ENCODE measurements at regions not wholly inside any gene's neighbourhood (a gene's known extent, or its start where the extent isn't known, plus 50 kb on each side); places are given as distances from the start of the nearest gene placed in this dataset.

GRCh38 chr1:25106976-25107642 is 125.2 kb downstream of the SYF2 start:
- Histone ChIP-seq H4K20me1 (ENCODE audit: insufficient read depth, low read length) (no peaks in the 10 kb centered on the region), H3K79me2 (ENCODE audit: insufficient read depth, low read length) (no peaks in the 10 kb centered on the region), H3K36me3 (replicated peaks in 1 of 2; ENCODE audit: control insufficient read depth in 1 of 2, insufficient read depth in 2 of 2, low read length in 2 of 2) (no peaks in the 10 kb centered on the region), H3K9me3 (replicated peaks in 1 of 2; ENCODE audit: control insufficient read depth in 1 of 2, insufficient read depth in 1 of 2, low read length in 2 of 2) (peaks cover 0 to 10% of the 10 kb centered on the region in 2 donors), H3K27me3 (ENCODE audit: control insufficient read depth in 2 of 2, insufficient read depth in 2 of 2, low read length in 2 of 2) (no peaks in the 10 kb centered on the region), H3K4me1 (ENCODE audit: control insufficient read depth in 1 of 2, insufficient read depth in 2 of 2, low read length in 2 of 2) (peaks cover 47 to 48% of the 10 kb centered on the region in 2 donors), H3K4me2 (replicated peaks; ENCODE audit: extremely low read depth, low read length, poor library complexity, severe bottlenecking) (no peak overlapping the region), H3K4me3 (replicated peaks in 1 of 3; ENCODE audit: low read depth in 2 of 3, low read length in 3 of 3) (no peak overlapping the region), H3K27ac (ENCODE audit: low read depth in 1 of 2, low read length in 2 of 2) (no peak overlapping the region), H2AFZ (ENCODE audit: insufficient read depth, low read depth, low read length, poor library complexity, severe bottlenecking) (no peak overlapping the region), H3K9ac (ENCODE audit: insufficient read depth, low read length, poor library complexity, severe bottlenecking) (no peak overlapping the region)
- H3K4me1 Mint-ChIP-seq = peaks cover 39% of the 10 kb centered on the region
- no peak overlapping the region for H3K4me3 Mint-ChIP-seq
- intact Hi-C loops (cut with micrococcal nuclease) = loop anchor here in 1 of 2 donors (10.0 kb wide), 1 partner anchor 62 kb away; no protein-coding TSS in a partner anchor
- 91% methylated on average over 10 of the region's 20 CpGs for WGBS (ENCODE audit: insufficient coverage)
- DNase-seq = no peak
- H3K36me3 Mint-ChIP-seq = peaks cover 4 to 7% of the 10 kb centered on the region in 2 donors
- H3K9me3 Mint-ChIP-seq = peaks cover 6 to 19% (median 12%) of the 10 kb centered on the region in 7 donors
- no peak for TF ChIP-seq CTCF (IDR thresholded peaks at IDR 0.05)
- H3K27me3 Mint-ChIP-seq (ENCODE audit: low read depth in 3 of 3) = peaks cover 0 to 7% (median 4%) of the 10 kb centered on the region in 3 donors
- H3K27ac Mint-ChIP-seq = no peak overlapping the region

- no peaks in the 10 kb centered on the region for H4K20me1 ChIP-seq (ENCODE audit: insufficient read depth, low read length)
- Mint-ChIP-seq H3K4me1 (peaks cover 37% of the 10 kb centered on the region), H3K27ac (no peak overlapping the region), H3K36me3 (peaks cover 4 to 7% of the 10 kb centered on the region in 2 donors), H3K4me3 (no peak overlapping the region), H3K9me3 (peaks cover 6 to 19% (median 12%) of the 10 kb centered on the region in 7 donors), H3K27me3 (ENCODE audit: low read depth in 3 of 3) (peaks cover 0 to 7% (median 4%) of the 10 kb centered on the region in 3 donors)
- no peak overlapping the region for H3K9ac ChIP-seq (ENCODE audit: insufficient read depth, low read length, poor library complexity, severe bottlenecking)
- no peak overlapping the region for H3K27ac ChIP-seq (ENCODE audit: low read depth in 1 of 2, low read length in 2 of 2)
- H3K4me3 ChIP-seq (replicated peaks in 1 of 3; ENCODE audit: low read depth in 2 of 3, low read length in 3 of 3) = no peak overlapping the region
- intact Hi-C loops (cut with micrococcal nuclease) = loop anchor here in 1 of 2 donors (10.0 kb wide), 1 partner anchor 62 kb away; no protein-coding TSS in a partner anchor
- H3K36me3 ChIP-seq (replicated peaks in 1 of 2; ENCODE audit: control insufficient read depth in 1 of 2, insufficient read depth in 2 of 2, low read length in 2 of 2) = no peaks in the 10 kb centered on the region
- H3K4me2 ChIP-seq (replicated peaks; ENCODE audit: extremely low read depth, low read length, poor library complexity, severe bottlenecking) = no peak overlapping the region
- no peaks in the 10 kb centered on the region for H3K27me3 ChIP-seq (ENCODE audit: control insufficient read depth in 2 of 2, insufficient read depth in 2 of 2, low read length in 2 of 2)
- 71% methylated on average over 1 of the region's 5 CpGs for WGBS (ENCODE audit: insufficient coverage)
- H3K4me1 ChIP-seq (ENCODE audit: control insufficient read depth in 1 of 2, insufficient read depth in 2 of 2, low read length in 2 of 2) = peaks cover 44 to 45% of the 10 kb centered on the region in 2 donors
- no peak for DNase-seq
- H2AFZ ChIP-seq (ENCODE audit: insufficient read depth, low read depth, low read length, poor library complexity, severe bottlenecking) = no peak overlapping the region
- H3K79me2 ChIP-seq (ENCODE audit: insufficient read depth, low read length) = no peaks in the 10 kb centered on the region
- peaks cover 0 to 10% of the 10 kb centered on the region in 2 donors for H3K9me3 ChIP-seq (replicated peaks in 1 of 2; ENCODE audit: control insufficient read depth in 1 of 2, insufficient read depth in 1 of 2, low read length in 2 of 2)
- TF ChIP-seq CTCF (IDR thresholded peaks at IDR 0.05) = no peak
These were observed 126.0 kb downstream of the SYF2 start for GRCh38 chr1:25106352-25106751.
